ENCODE measurements at regions not wholly inside any gene's neighbourhood (a gene's known extent, or its start where the extent isn't known, plus 50 kb on each side); places are given as distances from the start of the nearest gene placed in this dataset.

DNA sequence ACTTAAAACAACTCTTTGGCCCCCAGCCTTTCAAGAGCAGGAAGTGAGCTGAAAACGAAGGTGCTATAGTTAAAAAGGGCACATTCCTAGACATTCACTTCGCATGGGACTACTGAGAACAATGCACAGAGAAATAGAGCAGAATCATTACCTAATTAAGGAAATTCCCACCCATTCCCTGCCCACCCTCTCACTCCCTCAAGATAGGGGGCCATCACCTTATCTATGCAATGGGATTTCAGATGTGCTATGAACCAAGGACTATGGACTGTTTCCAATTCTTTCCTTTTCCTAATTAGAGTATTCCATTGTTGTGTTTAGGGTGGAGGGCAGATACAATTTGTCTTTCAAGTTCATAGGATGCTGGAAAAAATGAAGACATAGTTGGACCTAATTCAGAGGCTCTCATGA is 476.8 kb downstream of the CETN3 start:
- H3K36me3 ChIP-seq: no peaks in the 10 kb centered on the region
- no peaks in the 10 kb centered on the region for H3K27me3 ChIP-seq (replicated peaks in 1 of 7)
- no peak overlapping the region for H3K27ac ChIP-seq
- H3K4me1 ChIP-seq: no peaks in the 10 kb centered on the region
- no peak for DNase-seq
- H3K9me3 ChIP-seq: no peaks in the 10 kb centered on the region
- no peak overlapping the region for H3K4me3 ChIP-seq
- TF ChIP-seq POLR2AphosphoS5 (IDR thresholded peaks at IDR 0.05) (no peak), CTCF (IDR thresholded peaks at IDR 0.05 in 8 of 11, conservative IDR thresholded peaks at IDR 0.05 in 3 of 11) (no peak)
- WGBS, 5 donors: 41 to 54% (median 49%) methylated on average over 2 of the region's 2 CpGs
- intact Hi-C loops (cut with DNase I; ENCODE audit: low total_unique reads): no loop called here

GRCh38 chr5:89930591-89931392 is 478.8 kb downstream of the CETN3 start:
- 44 to 66% (median 54%) methylated on average over 5 of the region's 5 CpGs for WGBS, 5 donors
- intact Hi-C loops (cut with DNase I; ENCODE audit: low total_unique reads): no loop called here
- Histone ChIP-seq H3K9me3 (peaks cover 0 to 2% (median 0%) of the 10 kb centered on the region in 8 donors), H3K27ac (no peak overlapping the region), H3K4me1 (no peaks in the 10 kb centered on the region), H3K36me3 (no peaks in the 10 kb centered on the region), H3K4me3 (no peak overlapping the region), H3K27me3 (replicated peaks in 1 of 7) (no peaks in the 10 kb centered on the region)
- TF ChIP-seq POLR2AphosphoS5 (IDR thresholded peaks at IDR 0.05) (no peak), POLR2A (IDR thresholded peaks at IDR 0.05) (no peak), CTCF (IDR thresholded peaks at IDR 0.05 in 8 of 11, conservative IDR thresholded peaks at IDR 0.05 in 3 of 11) (no peak)
- DNase-seq: no peak

GRCh38 chr5:89929834-89930233 is 479.7 kb downstream of the CETN3 start:
- intact Hi-C loops (cut with DNase I; ENCODE audit: low total_unique reads): no loop called here
- no peak overlapping the region for H3K27ac ChIP-seq
- no peak for TF ChIP-seq CTCF (IDR thresholded peaks at IDR 0.05 in 8 of 11, conservative IDR thresholded peaks at IDR 0.05 in 3 of 11)
- TF ChIP-seq POLR2A (IDR thresholded peaks at IDR 0.05): no peak
- no peak for TF ChIP-seq POLR2AphosphoS5 (IDR thresholded peaks at IDR 0.05)
- WGBS, 5 donors: 82 to 96% (median 85%) methylated on average over 1 of the region's 1 CpG
- H3K9me3 ChIP-seq: peaks cover 0 to 7% (median 0%) of the 10 kb centered on the region in 8 donors
- no peaks in the 10 kb centered on the region for H3K4me1 ChIP-seq
- no peaks in the 10 kb centered on the region for H3K27me3 ChIP-seq (replicated peaks in 1 of 7)
- H3K36me3 ChIP-seq: no peaks in the 10 kb centered on the region
- no peak overlapping the region for H3K4me3 ChIP-seq
- DNase-seq: no peak

DNA sequence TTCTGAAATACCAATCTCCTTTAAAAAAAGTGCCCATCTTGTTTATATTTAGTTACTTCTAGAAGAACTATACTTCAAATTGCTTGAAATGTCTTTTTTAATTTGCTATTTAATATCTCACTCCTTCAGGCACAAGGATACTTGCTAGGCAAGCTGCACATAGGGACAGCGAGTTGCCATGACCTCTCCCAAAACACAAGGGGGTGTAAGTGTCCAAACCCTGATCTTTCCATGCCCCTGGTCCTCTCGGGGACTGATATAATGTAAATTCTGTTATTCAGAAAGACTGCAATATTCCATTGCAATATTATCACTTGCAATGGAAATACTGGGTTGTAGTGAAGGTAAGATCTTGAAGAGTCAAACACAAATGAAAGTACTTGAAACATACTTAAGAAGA is 480.4 kb downstream of the CETN3 start:
- Histone ChIP-seq H3K4me3 (no peak overlapping the region), H3K4me1 (no peaks in the 10 kb centered on the region), H3K27me3 (replicated peaks in 1 of 7) (no peaks in the 10 kb centered on the region), H3K27ac (no peak overlapping the region), H3K9me3 (peaks cover 0 to 7% (median 0%) of the 10 kb centered on the region in 8 donors), H3K36me3 (no peaks in the 10 kb centered on the region)
- no peak for TF ChIP-seq CTCF (IDR thresholded peaks at IDR 0.05 in 8 of 11, conservative IDR thresholded peaks at IDR 0.05 in 3 of 11)
- intact Hi-C loops (cut with DNase I; ENCODE audit: low total_unique reads): no loop called here
- no peak for DNase-seq
- 63 to 75% (median 74%) methylated on average over 2 of the region's 2 CpGs for WGBS, 5 donors

Data from spleen (tissue), 11 donors.